ENCODE measurements at regions not wholly inside any gene's neighbourhood (a gene's known extent, or its start where the extent isn't known, plus 50 kb on each side); places are given as distances from the start of the nearest gene placed in this dataset.

GRCh38 chr2:106991866-106992265 is 105.9 kb upstream of the ST6GAL2 start:
- Mint-ChIP-seq H3K27ac (no peak overlapping the region), H3K4me3 (no peak overlapping the region), H3K9me3 (peaks cover 3 to 10% of the 10 kb centered on the region in 2 donors), H3K36me3 (ENCODE audit: insufficient read depth) (no peaks in the 10 kb centered on the region), H3K27me3 (no peaks in the 10 kb centered on the region), H3K4me1 (ENCODE audit: low read depth in 2 of 2) (no peaks in the 10 kb centered on the region)
- DNase-seq (no peak), ATAC-seq (replicated peaks) (no peak)

- Mint-ChIP-seq H3K36me3 (ENCODE audit: insufficient read depth) (no peaks in the 10 kb centered on the region), H3K4me1 (ENCODE audit: low read depth in 2 of 2) (no peaks in the 10 kb centered on the region), H3K4me3 (no peak overlapping the region), H3K27ac (no peak overlapping the region), H3K9me3 (peaks cover 7 to 10% of the 10 kb centered on the region in 2 donors), H3K27me3 (no peaks in the 10 kb centered on the region)
- no peak for ATAC-seq (replicated peaks)
- no peak for DNase-seq
Observed at GRCh38 chr2:106995556-106995955, 109.6 kb upstream of the ST6GAL2 start.

GRCh38 chr2:106996171-106996769 is 110.3 kb upstream of the ST6GAL2 start:
- no peak for ATAC-seq (replicated peaks)
- Mint-ChIP-seq H3K4me1 (ENCODE audit: low read depth in 2 of 2) (no peaks in the 10 kb centered on the region), H3K27ac (no peak overlapping the region), H3K4me3 (no peak overlapping the region), H3K9me3 (peaks cover 7 to 10% of the 10 kb centered on the region in 2 donors), H3K27me3 (no peaks in the 10 kb centered on the region), H3K36me3 (ENCODE audit: insufficient read depth) (no peaks in the 10 kb centered on the region)
- DNase-seq = no peak

- Mint-ChIP-seq H3K4me3 (no peak overlapping the region), H3K27ac (no peak overlapping the region), H3K27me3 (no peaks in the 10 kb centered on the region), H3K36me3 (ENCODE audit: insufficient read depth) (no peaks in the 10 kb centered on the region), H3K4me1 (ENCODE audit: low read depth in 2 of 2) (no peaks in the 10 kb centered on the region), H3K9me3 (peaks cover 9 to 10% of the 10 kb centered on the region in 2 donors)
- DNase-seq (no peak), ATAC-seq (replicated peaks) (no peak)
Observed at GRCh38 chr2:106997204-106997603, 111.2 kb upstream of the ST6GAL2 start.

GRCh38 chr2:107001062-107001461 is 115.1 kb upstream of the ST6GAL2 start:
- Mint-ChIP-seq H3K4me3 (no peak overlapping the region), H3K27me3 (no peaks in the 10 kb centered on the region), H3K9me3 (peaks cover 10 to 14% of the 10 kb centered on the region in 2 donors), H3K27ac (no peak overlapping the region), H3K36me3 (ENCODE audit: insufficient read depth) (no peaks in the 10 kb centered on the region), H3K4me1 (ENCODE audit: low read depth in 2 of 2) (no peaks in the 10 kb centered on the region)
- DNase-seq (no peak), ATAC-seq (replicated peaks) (no peak)

- no peaks in the 10 kb centered on the region for H3K4me1 Mint-ChIP-seq (ENCODE audit: low read depth in 2 of 2)
Observed at GRCh38 chr2:107001551-107001950, 115.6 kb upstream of the ST6GAL2 start.

GRCh38 chr2:107001964-107002696 is 116.2 kb upstream of the ST6GAL2 start:
- H3K4me3 Mint-ChIP-seq = no peak overlapping the region
- DNase-seq = no peak
- H3K36me3 Mint-ChIP-seq (ENCODE audit: insufficient read depth) = no peaks in the 10 kb centered on the region
- no peak overlapping the region for H3K27ac Mint-ChIP-seq
- ATAC-seq (replicated peaks) = no peak
- H3K4me1 Mint-ChIP-seq (ENCODE audit: low read depth in 2 of 2) = no peaks in the 10 kb centered on the region
- peaks cover 8 to 13% of the 10 kb centered on the region in 2 donors for H3K9me3 Mint-ChIP-seq
- no peaks in the 10 kb centered on the region for H3K27me3 Mint-ChIP-seq

More at GRCh38 chr2:107001551-107001950, 115.6 kb upstream of the ST6GAL2 start:
- Mint-ChIP-seq H3K27ac (no peak overlapping the region), H3K9me3 (peaks cover 10 to 13% of the 10 kb centered on the region in 2 donors), H3K4me3 (no peak overlapping the region), H3K27me3 (no peaks in the 10 kb centered on the region), H3K36me3 (ENCODE audit: insufficient read depth) (no peaks in the 10 kb centered on the region)
- no peak for DNase-seq
- no peak for ATAC-seq (replicated peaks)

GRCh38 chr2:107002735-107003134 is 116.8 kb upstream of the ST6GAL2 start:
- no peaks in the 10 kb centered on the region for H3K36me3 Mint-ChIP-seq (ENCODE audit: insufficient read depth)
- no peak for ATAC-seq (replicated peaks)
- H3K4me1 Mint-ChIP-seq (ENCODE audit: low read depth in 2 of 2) = no peaks in the 10 kb centered on the region
- no peak for DNase-seq
- no peaks in the 10 kb centered on the region for H3K27me3 Mint-ChIP-seq
- H3K9me3 Mint-ChIP-seq = peaks cover 2 to 8% of the 10 kb centered on the region in 2 donors
- H3K4me3 Mint-ChIP-seq = no peak overlapping the region
- no peak overlapping the region for H3K27ac Mint-ChIP-seq

- ATAC-seq (replicated peaks) (no peak), DNase-seq (no peak)
- H3K36me3 Mint-ChIP-seq (ENCODE audit: insufficient read depth) = no peaks in the 10 kb centered on the region
- H3K4me1 Mint-ChIP-seq (ENCODE audit: low read depth in 2 of 2) = no peaks in the 10 kb centered on the region
- H3K27ac Mint-ChIP-seq = no peak overlapping the region
- H3K9me3 Mint-ChIP-seq = peaks cover 0 to 8% of the 10 kb centered on the region in 2 donors
- no peak overlapping the region for H3K4me3 Mint-ChIP-seq
- H3K27me3 Mint-ChIP-seq = no peaks in the 10 kb centered on the region
Observed at GRCh38 chr2:107005853-107006252, 119.9 kb upstream of the ST6GAL2 start.

GRCh38 chr2:107006836-107007235 is 120.9 kb upstream of the ST6GAL2 start:
- Mint-ChIP-seq H3K9me3 (peaks cover 5 to 8% of the 10 kb centered on the region in 2 donors), H3K4me3 (no peak overlapping the region), H3K4me1 (ENCODE audit: low read depth in 2 of 2) (no peaks in the 10 kb centered on the region), H3K27ac (no peak overlapping the region), H3K36me3 (ENCODE audit: insufficient read depth) (no peaks in the 10 kb centered on the region), H3K27me3 (no peaks in the 10 kb centered on the region)
- DNase-seq = no peak
- no peak for ATAC-seq (replicated peaks)

- H3K27ac Mint-ChIP-seq = no peak overlapping the region
- no peaks in the 10 kb centered on the region for H3K36me3 Mint-ChIP-seq (ENCODE audit: insufficient read depth)
- ATAC-seq (replicated peaks) (no peak), DNase-seq (no peak)
- no peak overlapping the region for H3K4me3 Mint-ChIP-seq
- peaks cover 4 to 5% of the 10 kb centered on the region in 2 donors for H3K9me3 Mint-ChIP-seq
- H3K4me1 Mint-ChIP-seq (ENCODE audit: low read depth in 2 of 2) = no peaks in the 10 kb centered on the region
- H3K27me3 Mint-ChIP-seq = no peaks in the 10 kb centered on the region
Observed at GRCh38 chr2:107007927-107008326, 122.0 kb upstream of the ST6GAL2 start.

GRCh38 chr2:107008843-107009242 is 122.9 kb upstream of the ST6GAL2 start:
- Mint-ChIP-seq H3K27ac (no peak overlapping the region), H3K4me1 (ENCODE audit: low read depth in 2 of 2) (no peaks in the 10 kb centered on the region), H3K36me3 (ENCODE audit: insufficient read depth) (no peaks in the 10 kb centered on the region), H3K9me3 (peaks cover 4 to 5% of the 10 kb centered on the region in 2 donors), H3K4me3 (no peak overlapping the region), H3K27me3 (no peaks in the 10 kb centered on the region)
- ATAC-seq (replicated peaks) (no peak), DNase-seq (no peak)

- Mint-ChIP-seq H3K36me3 (ENCODE audit: insufficient read depth) (no peaks in the 10 kb centered on the region), H3K27ac (no peak overlapping the region), H3K4me3 (no peak overlapping the region), H3K27me3 (no peaks in the 10 kb centered on the region), H3K4me1 (ENCODE audit: low read depth in 2 of 2) (no peaks in the 10 kb centered on the region), H3K9me3 (peaks cover 4 to 5% of the 10 kb centered on the region in 2 donors)
- DNase-seq (no peak), ATAC-seq (replicated peaks) (no peak)
Observed at GRCh38 chr2:107009275-107009674, 123.3 kb upstream of the ST6GAL2 start.

- Mint-ChIP-seq H3K9me3 (peaks cover 0 to 5% of the 10 kb centered on the region in 2 donors), H3K36me3 (ENCODE audit: insufficient read depth) (no peaks in the 10 kb centered on the region), H3K27me3 (no peaks in the 10 kb centered on the region), H3K4me1 (ENCODE audit: low read depth in 2 of 2) (no peaks in the 10 kb centered on the region), H3K4me3 (no peak overlapping the region), H3K27ac (no peak overlapping the region)
- ATAC-seq (replicated peaks) = no peak
- no peak for DNase-seq
Observed at GRCh38 chr2:107012714-107013306, 126.8 kb upstream of the ST6GAL2 start.

Data from effector memory CD8-positive, alpha-beta T cell (primary cell).